ENCODE measurements at regions not wholly inside any gene's neighbourhood (a gene's known extent, or its start where the extent isn't known, plus 50 kb on each side); places are given as distances from the start of the nearest gene placed in this dataset.
"Not testable (repeated sequence)": the region's sequence is repeated elsewhere in the genome, so short reads cannot be mapped to it uniquely, and the experiment has no call there.

DNA sequence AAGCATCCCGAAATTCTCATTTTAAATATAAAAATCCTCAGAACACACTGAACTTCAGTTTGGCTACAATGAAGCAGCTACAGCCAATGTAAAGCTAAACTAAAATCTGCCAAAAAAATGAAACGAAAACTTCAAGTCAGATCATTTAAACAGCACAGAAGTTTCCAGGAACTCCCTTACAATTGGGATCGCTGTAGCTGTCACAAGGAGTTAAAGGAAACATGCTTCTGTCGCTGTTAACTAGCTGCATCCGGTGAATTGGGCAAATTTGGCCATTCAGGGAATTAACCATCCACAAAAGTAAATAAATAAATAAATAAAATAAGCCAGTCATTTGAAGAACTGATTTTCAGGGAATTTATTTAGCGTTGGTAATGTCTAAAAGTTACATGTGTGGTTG, 77.0 kb upstream of the PEG3 start:
- WGBS, 5 donors, result 48 to 65% (median 52%) methylated on average over 6 of the region's 6 CpGs
- no peak for TF ChIP-seq CTCF (IDR thresholded peaks at IDR 0.05 in 8 of 11, conservative IDR thresholded peaks at IDR 0.05 in 3 of 11)
- TF ChIP-seq POLR2AphosphoS5 (IDR thresholded peaks at IDR 0.05), result no peak
- TF ChIP-seq POLR2A (IDR thresholded peaks at IDR 0.05), result no peak

DNA sequence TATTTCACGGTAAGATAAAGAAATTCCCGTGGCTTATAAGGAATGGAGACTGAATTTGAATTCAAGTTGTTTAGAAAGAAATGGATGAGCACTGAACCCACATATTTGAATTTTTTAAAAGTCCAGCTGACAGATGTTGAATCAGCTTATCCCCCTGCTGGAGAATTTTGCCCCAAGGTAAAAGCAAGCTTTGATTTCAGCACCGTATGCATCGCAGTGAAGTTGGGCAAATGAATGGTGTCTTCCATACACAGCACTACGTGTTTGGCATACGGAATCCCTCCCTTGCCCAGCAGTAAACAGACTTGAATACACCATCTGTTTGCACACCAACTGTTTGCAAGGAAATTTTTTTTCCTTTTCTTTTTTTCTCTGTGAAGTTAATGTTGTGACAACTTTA, 77.5 kb upstream of the PEG3 start:
- DNase-seq, result no peak
- TF ChIP-seq POLR2A (IDR thresholded peaks at IDR 0.05) (no peak), POLR2AphosphoS5 (IDR thresholded peaks at IDR 0.05) (no peak), CTCF (IDR thresholded peaks at IDR 0.05 in 8 of 11, conservative IDR thresholded peaks at IDR 0.05 in 3 of 11) (no peak)
- H3K27ac ChIP-seq, result no peak overlapping the region
- H3K4me3 ChIP-seq, result no peak overlapping the region
- H3K27me3 ChIP-seq (replicated peaks in 1 of 7), result peaks cover 0 to 10% (median 0%) of the 10 kb centered on the region in 7 donors
- H3K9me3 ChIP-seq, result peaks cover 0 to 45% (median 25%) of the 10 kb centered on the region in 8 donors
- intact Hi-C loops (cut with DNase I; ENCODE audit: low total_unique reads), result no loop called here
- WGBS, 5 donors, result 65 to 77% (median 72%) methylated on average over 6 of the region's 6 CpGs
- no peaks in the 10 kb centered on the region for H3K4me1 ChIP-seq
- no peaks in the 10 kb centered on the region for H3K36me3 ChIP-seq

More for the DNA sequence above, 77.0 kb upstream of the PEG3 start:
- Histone ChIP-seq H3K27me3 (replicated peaks in 1 of 7) (peaks cover 0 to 10% (median 0%) of the 10 kb centered on the region in 7 donors), H3K9me3 (peaks cover 0 to 50% (median 25%) of the 10 kb centered on the region in 8 donors), H3K4me3 (no peak overlapping the region), H3K4me1 (no peaks in the 10 kb centered on the region), H3K36me3 (no peaks in the 10 kb centered on the region), H3K27ac (no peak overlapping the region)
- intact Hi-C loops (cut with DNase I; ENCODE audit: low total_unique reads), result no loop called here
- no peak for DNase-seq

GRCh38 chr19:56918682-56919307, 78.3 kb upstream of the PEG3 start:
- no peak for TF ChIP-seq POLR2A (IDR thresholded peaks at IDR 0.05)
- TF ChIP-seq CTCF (IDR thresholded peaks at IDR 0.05 in 8 of 11, conservative IDR thresholded peaks at IDR 0.05 in 3 of 11), result no peak
- TF ChIP-seq POLR2AphosphoS5 (IDR thresholded peaks at IDR 0.05), result no peak
- 53 to 64% (median 58%) methylated on average over 7 of the region's 7 CpGs for WGBS, 5 donors
- DNase-seq, result no peak
- Histone ChIP-seq H3K27ac (no peak overlapping the region), H3K4me3 (no peak overlapping the region), H3K36me3 (no peaks in the 10 kb centered on the region), H3K27me3 (replicated peaks in 1 of 7) (peaks cover 0 to 10% (median 0%) of the 10 kb centered on the region in 7 donors), H3K9me3 (peaks cover 0 to 37% (median 18%) of the 10 kb centered on the region in 8 donors), H3K4me1 (no peaks in the 10 kb centered on the region)
- intact Hi-C loops (cut with DNase I; ENCODE audit: low total_unique reads), result no loop called here

GRCh38 chr19:56919308-56919995, 78.9 kb upstream of the PEG3 start:
- Histone ChIP-seq H3K9me3 (peaks cover 0 to 32% (median 13%) of the 10 kb centered on the region in 8 donors), H3K36me3 (no peaks in the 10 kb centered on the region), H3K27me3 (replicated peaks in 1 of 7) (peaks cover 0 to 10% (median 0%) of the 10 kb centered on the region in 7 donors), H3K27ac (no peak overlapping the region), H3K4me3 (no peak overlapping the region), H3K4me1 (no peaks in the 10 kb centered on the region)
- no peak for DNase-seq
- intact Hi-C loops (cut with DNase I; ENCODE audit: low total_unique reads), result no loop called here
- WGBS, 5 donors, result 74 to 85% (median 76%) methylated on average over 16 to 17 of the region's 17 CpGs
- no peak for TF ChIP-seq POLR2AphosphoS5 (IDR thresholded peaks at IDR 0.05)

DNA sequence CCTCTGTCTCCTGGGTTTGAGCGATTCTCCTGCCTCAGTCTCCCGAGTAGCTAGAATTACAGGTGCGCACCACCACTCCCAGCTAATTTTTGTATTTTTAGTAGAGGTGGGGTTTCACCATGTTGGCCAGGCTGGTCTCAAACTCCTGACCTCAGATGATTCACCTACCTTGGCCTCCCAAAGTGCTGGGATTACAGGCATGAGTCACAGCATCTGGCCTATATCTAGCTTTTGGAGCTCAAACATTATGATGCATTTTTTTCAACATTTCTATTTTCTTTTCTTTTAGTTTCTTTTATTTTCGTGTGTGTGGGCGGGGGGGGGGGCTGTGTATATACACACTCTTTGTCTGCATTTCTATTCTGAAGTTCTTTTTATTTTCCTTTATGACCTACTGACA, 85.6 kb upstream of the PEG3 start:
- DNase-seq; intact Hi-C loops (cut with DNase I; ENCODE audit: low total_unique reads); H3K4me1 ChIP-seq: not testable (repeated sequence)

More for the DNA sequence above, 85.6 kb upstream of the PEG3 start:
- H3K36me3 ChIP-seq; H3K4me3 ChIP-seq; H3K27ac ChIP-seq; H3K27me3 ChIP-seq (replicated peaks in 1 of 7): not testable (repeated sequence)
- H3K9me3 ChIP-seq, result peaks cover 0 to 57% (median 31%) of the 10 kb centered on the region in 8 donors
- 78 to 91% (median 88%) methylated on average over 5 of the region's 5 CpGs for WGBS, 5 donors

Data from spleen (tissue), 11 donors.